K562 (cell line): ENCODE measurements at regions not wholly inside any gene's neighbourhood (a gene's known extent, or its start where the extent isn't known, plus 50 kb on each side); places are given as distances from the start of the nearest gene placed in this dataset.

Experiments used
- ATAC-seq: fragments of 200-7000 bp; cut with Tn5 transposase; 3 replicates; pipeline ENCODE4 v1.9.1; 2020; ENCODE audit warnings: moderate library complexity
- BruUV-seq: library from RNA; stranded (reverse); fragments of 400-500 nt; replicated peaks from 2 replicates; lab custom pipeline; 2021; lab: Mats Ljungman, UMichigan
- CTCF ChIA-PET: fragments of 300-600 bp; formaldehyde crosslinking; extraction: SDS; loops from one replicate; lab custom pipeline; 2021; ENCODE audit warnings: low intra/inter-chr PET ratio; lab: Yijun Ruan, JAX
- POLR2A ChIA-PET: fragments of 300-600, 350-650 bp; sonication (Branson Sonifier 250); formaldehyde crosslinking; extraction: SDS; loops from one replicate; lab custom pipeline; 2021; ENCODE audit warnings: antibody characterized with exemption, inconsistent platforms; lab: Yijun Ruan, JAX
- DNase-seq, 4 experiments: peaks; one replicate each; pipeline versions ENCODE4 v3.0.0 to v3.0.0-alpha.2; 2011 to 2018; ENCODE audit warnings: low spot score in 3 of 4, mixed read lengths in 3 of 4; ENCODE audit errors: extremely low read depth in 1 of 4
- FAIRE-seq: peaks from 2 replicates; lab custom pipeline; 2011; peaks lifted over from hg19 to GRCh38; lab: Jason Lieb, UNC
- H2AFZ ChIP-seq: 2 replicates; pipeline ENCODE4 v1.6.0; 2011; ENCODE audit warnings: low read depth, low read length, control low read depth, inconsistent platforms
- H3K27ac ChIP-seq: fragments of 200-600 bp; 3 replicates; pipeline ENCODE4 v1.8.0; 2011; ENCODE audit warnings: low read depth, mild to moderate bottlenecking, control low read depth, inconsistent platforms, low read length, moderate library complexity, mixed read lengths; ENCODE audit errors: extremely low read depth
- H3K27me3 ChIP-seq, 2 experiments: fragments of 300-600 bp in 1 of 2; 2 replicates in 1 of 2; 3 replicates in 1 of 2; pipeline versions ENCODE4 v1.6.0 to v1.8.0; 2011; ENCODE audit warnings: inconsistent platforms in 2 of 2, low read length in 2 of 2, mild to moderate bottlenecking in 1 of 2, mixed read lengths in 1 of 2, moderate library complexity in 1 of 2; ENCODE audit not compliant: control insufficient read depth in 2 of 2, insufficient read depth in 2 of 2
- H3K36me3 ChIP-seq: fragments of 300-600 bp; 3 replicates; pipeline ENCODE4 v1.8.0; 2011; ENCODE audit warnings: mild to moderate bottlenecking, low read length, inconsistent platforms; ENCODE audit not compliant: control insufficient read depth, insufficient read depth
- H3K4me1 ChIP-seq, 2 experiments: fragments of 200-600 bp in 1 of 2; replicated peaks in 1 of 2; 2 replicates in 1 of 2; 3 replicates in 1 of 2; pipeline versions ENCODE4 v1.5.1 to v1.8.0; 2011; ENCODE audit warnings: inconsistent platforms in 2 of 2, low read length in 2 of 2, mild to moderate bottlenecking in 1 of 2, mixed read lengths in 1 of 2, moderate library complexity in 1 of 2; ENCODE audit not compliant: control insufficient read depth in 2 of 2, insufficient read depth in 2 of 2
- H3K4me2 ChIP-seq: 2 replicates; pipeline ENCODE4 v1.6.1; 2011; ENCODE audit warnings: low read length, control low read depth, inconsistent platforms, mixed read lengths; ENCODE audit not compliant: insufficient read depth
- H3K4me3 ChIP-seq: fragments of 200-600 bp; sonication (generic), shearing (Covaris generic); 2 replicates; pipeline ENCODE4 v1.5.1; 2016; ENCODE audit warnings: control low read depth, inconsistent platforms
- H3K79me2 ChIP-seq: fragments of 200-600 bp; 3 replicates; pipeline ENCODE4 v1.8.0; 2011; ENCODE audit warnings: low read length, inconsistent platforms; ENCODE audit not compliant: control insufficient read depth, insufficient read depth
- H3K9ac ChIP-seq, 2 experiments: 2 replicates each; pipeline versions ENCODE4 v1.6.0 to v1.6.1; 2011; ENCODE audit warnings: low read depth in 2 of 2, low read length in 2 of 2, control low read depth in 1 of 2, inconsistent platforms in 1 of 2, mild to moderate bottlenecking in 1 of 2, mixed read lengths in 1 of 2; ENCODE audit not compliant: insufficient read depth in 1 of 2
- H3K9me1 ChIP-seq: one replicate; pipeline ENCODE4 v1.6.0; 2011; ENCODE audit warnings: inconsistent platforms, mild to moderate bottlenecking, low read length, moderate library complexity; ENCODE audit not compliant: control insufficient read depth, insufficient read depth
- H3K9me3 ChIP-seq: replicated peaks from 2 replicates; pipeline ENCODE4 v1.5.1; 2011; ENCODE audit warnings: low read depth, low read length, inconsistent platforms; ENCODE audit not compliant: control insufficient read depth, insufficient read depth
- H4K20me1 ChIP-seq: replicated peaks from 2 replicates; pipeline ENCODE4 v1.6.1; 2011; ENCODE audit warnings: low read length, inconsistent platforms, mixed read lengths; ENCODE audit not compliant: control insufficient read depth, insufficient read depth
- FOXA3 ChIP-seq, 2 experiments: fragments of 450-650 bp in 1 of 2; sonication (generic) in 1 of 2; formaldehyde crosslinking; IDR thresholded peaks in 1 of 2; conservative IDR thresholded peaks in 1 of 2; 2 replicates each; pipeline versions ENCODE4 v1.4.0 to v1.8.0; 2020 to 2022; ENCODE audit warnings: mild to moderate bottlenecking in 2 of 2, missing genetic modification reagents in 1 of 2
- KDM4B ChIP-seq, 2 experiments: fragments of 450-650 bp in 1 of 2; sonication (generic) in 1 of 2; IDR thresholded peaks; 2 replicates each; pipeline ENCODE4 v1.6.1; 2016 to 2017; ENCODE audit warnings: borderline replicate concordance in 2 of 2, antibody characterized with exemption in 1 of 2, low read depth in 1 of 2, mild to moderate bottlenecking in 1 of 2
- MEIS2 ChIP-seq: fragments of 450-650 bp; IDR thresholded peaks from 2 replicates; pipeline ENCODE4 v1.6.1; 2014; ENCODE audit warnings: mild to moderate bottlenecking; ENCODE audit not compliant: partially characterized antibody
- NFIC ChIP-seq: fragments of 450-650 bp; IDR thresholded peaks from 2 replicates; pipeline ENCODE4 v1.6.1; 2017; ENCODE audit warnings: mild to moderate bottlenecking, inconsistent platforms
- SP1 ChIP-seq: sonication (generic); formaldehyde crosslinking; IDR thresholded peaks from 2 replicates; pipeline ENCODE4 v1.8.1; 2022; ENCODE audit warnings: mild to moderate bottlenecking, missing genetic modification reagents
- SRSF3 ChIP-seq: fragments of 200-400 bp; formaldehyde crosslinking; IDR thresholded peaks from 2 replicates; pipeline ENCODE4 v1.6.1; 2016; ENCODE audit warnings: mild to moderate bottlenecking, low read length, moderate library complexity; ENCODE audit not compliant: insufficient read depth
- WGBS: fragments of 100-300 bp; shearing (Covaris generic); methylation state at CpG from one replicate; pipeline ENCODE4 v1.1.6; 2016; ENCODE audit warnings: low coverage, mixed read lengths; ENCODE audit not compliant: insufficient coverage; ENCODE audit errors: missing lambda C conversion rate; 5-methylcytosine and 5-hydroxymethylcytosine counted together
- in situ Hi-C: fragments of 300-500 bp; cut with MboI; formaldehyde crosslinking; loops from 4 replicates; pipeline ENCODE4 v1.15.0; 2018; ENCODE audit warnings: inconsistent platforms, mixed read lengths
- intact Hi-C: fragments of 100-400 bp; cut with micrococcal nuclease; formaldehyde crosslinking; loops from 2 replicates; pipeline ENCODE4 v1.14.2; 2022
- TF ChIP-seq, protein P1 (sequence below): sonication (generic); formaldehyde crosslinking; IDR thresholded peaks from 2 replicates; pipeline ENCODE4 v1.8.0; 2022; ENCODE audit warnings: mild to moderate bottlenecking, missing genetic modification reagents
- TF ChIP-seq, protein P2 (sequence below): sonication (generic); formaldehyde crosslinking; IDR thresholded peaks from 2 replicates; pipeline ENCODE4 v1.8.0; 2023; ENCODE audit warnings: mild to moderate bottlenecking, missing genetic modification reagents
- TF ChIP-seq, protein P3 (sequence below): sonication (generic); formaldehyde crosslinking; IDR thresholded peaks from 2 replicates; pipeline ENCODE4 v1.9.0; 2022; ENCODE audit warnings: mild to moderate bottlenecking, missing genetic modification reagents

DNA sequence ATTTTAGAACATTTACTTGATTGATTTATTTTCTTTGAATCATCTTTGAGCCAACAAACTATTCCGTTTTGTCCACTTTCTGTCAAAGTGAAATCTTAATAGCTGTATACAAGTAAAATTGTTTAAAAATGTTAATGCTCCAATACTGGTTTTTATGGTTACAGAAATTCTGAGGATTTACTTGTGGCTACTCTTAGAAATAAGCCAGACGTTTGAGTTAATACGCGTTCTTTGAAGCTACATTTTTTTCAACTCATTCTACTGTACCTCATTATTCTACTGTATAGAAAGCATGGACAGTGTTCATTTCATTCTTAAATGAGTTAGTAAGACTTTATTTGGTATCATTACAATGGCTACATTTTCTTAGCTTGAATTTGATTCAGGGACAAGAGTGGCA lies 996.2 kb upstream of the FLRT2 start:
- TF ChIP-seq, protein P1, sequence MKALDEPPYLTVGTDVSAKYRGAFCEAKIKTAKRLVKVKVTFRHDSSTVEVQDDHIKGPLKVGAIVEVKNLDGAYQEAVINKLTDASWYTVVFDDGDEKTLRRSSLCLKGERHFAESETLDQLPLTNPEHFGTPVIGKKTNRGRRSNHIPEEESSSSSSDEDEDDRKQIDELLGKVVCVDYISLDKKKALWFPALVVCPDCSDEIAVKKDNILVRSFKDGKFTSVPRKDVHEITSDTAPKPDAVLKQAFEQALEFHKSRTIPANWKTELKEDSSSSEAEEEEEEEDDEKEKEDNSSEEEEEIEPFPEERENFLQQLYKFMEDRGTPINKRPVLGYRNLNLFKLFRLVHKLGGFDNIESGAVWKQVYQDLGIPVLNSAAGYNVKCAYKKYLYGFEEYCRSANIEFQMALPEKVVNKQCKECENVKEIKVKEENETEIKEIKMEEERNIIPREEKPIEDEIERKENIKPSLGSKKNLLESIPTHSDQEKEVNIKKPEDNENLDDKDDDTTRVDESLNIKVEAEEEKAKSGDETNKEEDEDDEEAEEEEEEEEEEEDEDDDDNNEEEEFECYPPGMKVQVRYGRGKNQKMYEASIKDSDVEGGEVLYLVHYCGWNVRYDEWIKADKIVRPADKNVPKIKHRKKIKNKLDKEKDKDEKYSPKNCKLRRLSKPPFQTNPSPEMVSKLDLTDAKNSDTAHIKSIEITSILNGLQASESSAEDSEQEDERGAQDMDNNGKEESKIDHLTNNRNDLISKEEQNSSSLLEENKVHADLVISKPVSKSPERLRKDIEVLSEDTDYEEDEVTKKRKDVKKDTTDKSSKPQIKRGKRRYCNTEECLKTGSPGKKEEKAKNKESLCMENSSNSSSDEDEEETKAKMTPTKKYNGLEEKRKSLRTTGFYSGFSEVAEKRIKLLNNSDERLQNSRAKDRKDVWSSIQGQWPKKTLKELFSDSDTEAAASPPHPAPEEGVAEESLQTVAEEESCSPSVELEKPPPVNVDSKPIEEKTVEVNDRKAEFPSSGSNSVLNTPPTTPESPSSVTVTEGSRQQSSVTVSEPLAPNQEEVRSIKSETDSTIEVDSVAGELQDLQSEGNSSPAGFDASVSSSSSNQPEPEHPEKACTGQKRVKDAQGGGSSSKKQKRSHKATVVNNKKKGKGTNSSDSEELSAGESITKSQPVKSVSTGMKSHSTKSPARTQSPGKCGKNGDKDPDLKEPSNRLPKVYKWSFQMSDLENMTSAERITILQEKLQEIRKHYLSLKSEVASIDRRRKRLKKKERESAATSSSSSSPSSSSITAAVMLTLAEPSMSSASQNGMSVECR, result no peak
- TF ChIP-seq, protein P2, sequence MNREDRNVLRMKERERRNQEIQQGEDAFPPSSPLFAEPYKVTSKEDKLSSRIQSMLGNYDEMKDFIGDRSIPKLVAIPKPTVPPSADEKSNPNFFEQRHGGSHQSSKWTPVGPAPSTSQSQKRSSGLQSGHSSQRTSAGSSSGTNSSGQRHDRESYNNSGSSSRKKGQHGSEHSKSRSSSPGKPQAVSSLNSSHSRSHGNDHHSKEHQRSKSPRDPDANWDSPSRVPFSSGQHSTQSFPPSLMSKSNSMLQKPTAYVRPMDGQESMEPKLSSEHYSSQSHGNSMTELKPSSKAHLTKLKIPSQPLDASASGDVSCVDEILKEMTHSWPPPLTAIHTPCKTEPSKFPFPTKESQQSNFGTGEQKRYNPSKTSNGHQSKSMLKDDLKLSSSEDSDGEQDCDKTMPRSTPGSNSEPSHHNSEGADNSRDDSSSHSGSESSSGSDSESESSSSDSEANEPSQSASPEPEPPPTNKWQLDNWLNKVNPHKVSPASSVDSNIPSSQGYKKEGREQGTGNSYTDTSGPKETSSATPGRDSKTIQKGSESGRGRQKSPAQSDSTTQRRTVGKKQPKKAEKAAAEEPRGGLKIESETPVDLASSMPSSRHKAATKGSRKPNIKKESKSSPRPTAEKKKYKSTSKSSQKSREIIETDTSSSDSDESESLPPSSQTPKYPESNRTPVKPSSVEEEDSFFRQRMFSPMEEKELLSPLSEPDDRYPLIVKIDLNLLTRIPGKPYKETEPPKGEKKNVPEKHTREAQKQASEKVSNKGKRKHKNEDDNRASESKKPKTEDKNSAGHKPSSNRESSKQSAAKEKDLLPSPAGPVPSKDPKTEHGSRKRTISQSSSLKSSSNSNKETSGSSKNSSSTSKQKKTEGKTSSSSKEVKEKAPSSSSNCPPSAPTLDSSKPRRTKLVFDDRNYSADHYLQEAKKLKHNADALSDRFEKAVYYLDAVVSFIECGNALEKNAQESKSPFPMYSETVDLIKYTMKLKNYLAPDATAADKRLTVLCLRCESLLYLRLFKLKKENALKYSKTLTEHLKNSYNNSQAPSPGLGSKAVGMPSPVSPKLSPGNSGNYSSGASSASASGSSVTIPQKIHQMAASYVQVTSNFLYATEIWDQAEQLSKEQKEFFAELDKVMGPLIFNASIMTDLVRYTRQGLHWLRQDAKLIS (CRISPR knock-in tag), result no peak
- TF ChIP-seq KDM4B (IDR thresholded peaks at IDR 0.05; ENCODE audit: borderline replicate concordance in 2 of 2, low read depth in 1 of 2), result no peak
- no peak for TF ChIP-seq SP1 (CRISPR knock-in tag)
- TF ChIP-seq, protein P3, sequence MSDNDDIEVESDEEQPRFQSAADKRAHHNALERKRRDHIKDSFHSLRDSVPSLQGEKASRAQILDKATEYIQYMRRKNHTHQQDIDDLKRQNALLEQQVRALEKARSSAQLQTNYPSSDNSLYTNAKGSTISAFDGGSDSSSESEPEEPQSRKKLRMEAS (CRISPR knock-in tag), result no peak
- TF ChIP-seq SRSF3, result no peak
- no peak for TF ChIP-seq NFIC
- no peak for TF ChIP-seq MEIS2
- no peak for TF ChIP-seq FOXA3 (CRISPR knock-in tag; conservative IDR thresholded peaks at IDR 0.05 in 1 of 2, IDR thresholded peaks at IDR 0.05 in 1 of 2)
- Histone ChIP-seq H3K27me3 (no peaks in the 10 kb centered on the region), H3K36me3 (no peaks in the 10 kb centered on the region), H3K9ac (no peak overlapping the region), H3K9me3 (no peaks in the 10 kb centered on the region), H2AFZ (no peak overlapping the region), H3K4me1 (no peaks in the 10 kb centered on the region), H3K27ac (no peak overlapping the region), H4K20me1 (no peaks in the 10 kb centered on the region), H3K79me2 (no peaks in the 10 kb centered on the region), H3K4me3 (no peak overlapping the region), H3K4me2 (no peak overlapping the region), H3K9me1 (no peaks in the 10 kb centered on the region)
- BruUV-seq, result no TSS peak
- ChIA-PET CTCF (no interaction called here), POLR2A (interaction anchor here (0.6 kb wide), 1 partner anchor 1112 kb away, joined by 3 read pairs; no protein-coding TSS in a partner anchor)
- DNase-seq (no peak), ATAC-seq (no peak), FAIRE-seq (no peak)
- in situ Hi-C loops (no loop called here), intact Hi-C loops (no loop called here)
- 0% methylated on average over 4 of the region's 4 CpGs for WGBS
